ENCODE measurements at regions not wholly inside any gene's neighbourhood (a gene's known extent, or its start where the extent isn't known, plus 50 kb on each side); places are given as distances from the start of the nearest gene placed in this dataset.

- TF ChIP-seq, protein P1, sequence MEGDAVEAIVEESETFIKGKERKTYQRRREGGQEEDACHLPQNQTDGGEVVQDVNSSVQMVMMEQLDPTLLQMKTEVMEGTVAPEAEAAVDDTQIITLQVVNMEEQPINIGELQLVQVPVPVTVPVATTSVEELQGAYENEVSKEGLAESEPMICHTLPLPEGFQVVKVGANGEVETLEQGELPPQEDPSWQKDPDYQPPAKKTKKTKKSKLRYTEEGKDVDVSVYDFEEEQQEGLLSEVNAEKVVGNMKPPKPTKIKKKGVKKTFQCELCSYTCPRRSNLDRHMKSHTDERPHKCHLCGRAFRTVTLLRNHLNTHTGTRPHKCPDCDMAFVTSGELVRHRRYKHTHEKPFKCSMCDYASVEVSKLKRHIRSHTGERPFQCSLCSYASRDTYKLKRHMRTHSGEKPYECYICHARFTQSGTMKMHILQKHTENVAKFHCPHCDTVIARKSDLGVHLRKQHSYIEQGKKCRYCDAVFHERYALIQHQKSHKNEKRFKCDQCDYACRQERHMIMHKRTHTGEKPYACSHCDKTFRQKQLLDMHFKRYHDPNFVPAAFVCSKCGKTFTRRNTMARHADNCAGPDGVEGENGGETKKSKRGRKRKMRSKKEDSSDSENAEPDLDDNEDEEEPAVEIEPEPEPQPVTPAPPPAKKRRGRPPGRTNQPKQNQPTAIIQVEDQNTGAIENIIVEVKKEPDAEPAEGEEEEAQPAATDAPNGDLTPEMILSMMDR (IDR thresholded peaks at IDR 0.05; ENCODE audit: low read depth, low read length, poor library complexity, severe bottlenecking), result no peak
- no peak for TF ChIP-seq EZH2phosphoT487 (IDR thresholded peaks at IDR 0.05; ENCODE audit: borderline replicate concordance, low read length)
Measured at GRCh38 chr9:91144769-91145168, 216.9 kb downstream of the AUH start.

Measured in DOHH2 (cell line).